ENCODE measurements at regions not wholly inside any gene's neighbourhood (a gene's known extent, or its start where the extent isn't known, plus 50 kb on each side); places are given as distances from the start of the nearest gene placed in this dataset.

- no peak overlapping the region for H3K4me3 Mint-ChIP-seq
- no peaks in the 10 kb centered on the region for H3K9me3 Mint-ChIP-seq
- H3K27me3 Mint-ChIP-seq (ENCODE audit: low read depth), result no peaks in the 10 kb centered on the region
- H3K4me1 Mint-ChIP-seq, result peaks cover 11% of the 10 kb centered on the region
- DNase-seq (ENCODE audit: low spot score), result no peak
- no peak overlapping the region for H3K27ac Mint-ChIP-seq
- POLR2A ChIA-PET, result no interaction called here
- CTCF ChIA-PET, result no interaction called here
- no peaks in the 10 kb centered on the region; the same call in 1 of the 2 replicates for H3K36me3 Mint-ChIP-seq
- no peak for ATAC-seq
- TF ChIP-seq, protein P1, sequence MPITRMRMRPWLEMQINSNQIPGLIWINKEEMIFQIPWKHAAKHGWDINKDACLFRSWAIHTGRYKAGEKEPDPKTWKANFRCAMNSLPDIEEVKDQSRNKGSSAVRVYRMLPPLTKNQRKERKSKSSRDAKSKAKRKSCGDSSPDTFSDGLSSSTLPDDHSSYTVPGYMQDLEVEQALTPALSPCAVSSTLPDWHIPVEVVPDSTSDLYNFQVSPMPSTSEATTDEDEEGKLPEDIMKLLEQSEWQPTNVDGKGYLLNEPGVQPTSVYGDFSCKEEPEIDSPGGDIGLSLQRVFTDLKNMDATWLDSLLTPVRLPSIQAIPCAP (CRISPR knock-in tag; IDR thresholded peaks at IDR 0.05), result no peak
- TF ChIP-seq, protein P2, sequence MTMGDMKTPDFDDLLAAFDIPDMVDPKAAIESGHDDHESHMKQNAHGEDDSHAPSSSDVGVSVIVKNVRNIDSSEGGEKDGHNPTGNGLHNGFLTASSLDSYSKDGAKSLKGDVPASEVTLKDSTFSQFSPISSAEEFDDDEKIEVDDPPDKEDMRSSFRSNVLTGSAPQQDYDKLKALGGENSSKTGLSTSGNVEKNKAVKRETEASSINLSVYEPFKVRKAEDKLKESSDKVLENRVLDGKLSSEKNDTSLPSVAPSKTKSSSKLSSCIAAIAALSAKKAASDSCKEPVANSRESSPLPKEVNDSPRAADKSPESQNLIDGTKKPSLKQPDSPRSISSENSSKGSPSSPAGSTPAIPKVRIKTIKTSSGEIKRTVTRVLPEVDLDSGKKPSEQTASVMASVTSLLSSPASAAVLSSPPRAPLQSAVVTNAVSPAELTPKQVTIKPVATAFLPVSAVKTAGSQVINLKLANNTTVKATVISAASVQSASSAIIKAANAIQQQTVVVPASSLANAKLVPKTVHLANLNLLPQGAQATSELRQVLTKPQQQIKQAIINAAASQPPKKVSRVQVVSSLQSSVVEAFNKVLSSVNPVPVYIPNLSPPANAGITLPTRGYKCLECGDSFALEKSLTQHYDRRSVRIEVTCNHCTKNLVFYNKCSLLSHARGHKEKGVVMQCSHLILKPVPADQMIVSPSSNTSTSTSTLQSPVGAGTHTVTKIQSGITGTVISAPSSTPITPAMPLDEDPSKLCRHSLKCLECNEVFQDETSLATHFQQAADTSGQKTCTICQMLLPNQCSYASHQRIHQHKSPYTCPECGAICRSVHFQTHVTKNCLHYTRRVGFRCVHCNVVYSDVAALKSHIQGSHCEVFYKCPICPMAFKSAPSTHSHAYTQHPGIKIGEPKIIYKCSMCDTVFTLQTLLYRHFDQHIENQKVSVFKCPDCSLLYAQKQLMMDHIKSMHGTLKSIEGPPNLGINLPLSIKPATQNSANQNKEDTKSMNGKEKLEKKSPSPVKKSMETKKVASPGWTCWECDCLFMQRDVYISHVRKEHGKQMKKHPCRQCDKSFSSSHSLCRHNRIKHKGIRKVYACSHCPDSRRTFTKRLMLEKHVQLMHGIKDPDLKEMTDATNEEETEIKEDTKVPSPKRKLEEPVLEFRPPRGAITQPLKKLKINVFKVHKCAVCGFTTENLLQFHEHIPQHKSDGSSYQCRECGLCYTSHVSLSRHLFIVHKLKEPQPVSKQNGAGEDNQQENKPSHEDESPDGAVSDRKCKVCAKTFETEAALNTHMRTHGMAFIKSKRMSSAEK (CRISPR knock-in tag; IDR thresholded peaks at IDR 0.05; ENCODE audit: borderline replicate concordance), result no peak
- TF ChIP-seq TCF7 (CRISPR knock-in tag; IDR thresholded peaks at IDR 0.05; ENCODE audit: low read depth) (no peak), ATF2 (CRISPR knock-in tag; IDR thresholded peaks at IDR 0.05; ENCODE audit: borderline replicate concordance, low read depth) (no peak), CREB1 (CRISPR knock-in tag; IDR thresholded peaks at IDR 0.05) (no peak), ETV6 (CRISPR knock-in tag; IDR thresholded peaks at IDR 0.05) (no peak), KAT7 (CRISPR knock-in tag; IDR thresholded peaks at IDR 0.05; ENCODE audit: borderline replicate concordance) (no peak), E2F1 (CRISPR knock-in tag; IDR thresholded peaks at IDR 0.05) (no peak), NFYB (CRISPR knock-in tag; conservative IDR thresholded peaks at IDR 0.05; ENCODE audit: low read depth) (no peak), NFATC4 (CRISPR knock-in tag; IDR thresholded peaks at IDR 0.05) (no peak), USF2 (CRISPR knock-in tag; IDR thresholded peaks at IDR 0.05) (no peak), E2F4 (CRISPR knock-in tag; IDR thresholded peaks at IDR 0.05; ENCODE audit: borderline replicate concordance, low read depth) (no peak), ZNF281 (CRISPR knock-in tag; IDR thresholded peaks at IDR 0.05) (no peak)
- TF ChIP-seq, protein P3, sequence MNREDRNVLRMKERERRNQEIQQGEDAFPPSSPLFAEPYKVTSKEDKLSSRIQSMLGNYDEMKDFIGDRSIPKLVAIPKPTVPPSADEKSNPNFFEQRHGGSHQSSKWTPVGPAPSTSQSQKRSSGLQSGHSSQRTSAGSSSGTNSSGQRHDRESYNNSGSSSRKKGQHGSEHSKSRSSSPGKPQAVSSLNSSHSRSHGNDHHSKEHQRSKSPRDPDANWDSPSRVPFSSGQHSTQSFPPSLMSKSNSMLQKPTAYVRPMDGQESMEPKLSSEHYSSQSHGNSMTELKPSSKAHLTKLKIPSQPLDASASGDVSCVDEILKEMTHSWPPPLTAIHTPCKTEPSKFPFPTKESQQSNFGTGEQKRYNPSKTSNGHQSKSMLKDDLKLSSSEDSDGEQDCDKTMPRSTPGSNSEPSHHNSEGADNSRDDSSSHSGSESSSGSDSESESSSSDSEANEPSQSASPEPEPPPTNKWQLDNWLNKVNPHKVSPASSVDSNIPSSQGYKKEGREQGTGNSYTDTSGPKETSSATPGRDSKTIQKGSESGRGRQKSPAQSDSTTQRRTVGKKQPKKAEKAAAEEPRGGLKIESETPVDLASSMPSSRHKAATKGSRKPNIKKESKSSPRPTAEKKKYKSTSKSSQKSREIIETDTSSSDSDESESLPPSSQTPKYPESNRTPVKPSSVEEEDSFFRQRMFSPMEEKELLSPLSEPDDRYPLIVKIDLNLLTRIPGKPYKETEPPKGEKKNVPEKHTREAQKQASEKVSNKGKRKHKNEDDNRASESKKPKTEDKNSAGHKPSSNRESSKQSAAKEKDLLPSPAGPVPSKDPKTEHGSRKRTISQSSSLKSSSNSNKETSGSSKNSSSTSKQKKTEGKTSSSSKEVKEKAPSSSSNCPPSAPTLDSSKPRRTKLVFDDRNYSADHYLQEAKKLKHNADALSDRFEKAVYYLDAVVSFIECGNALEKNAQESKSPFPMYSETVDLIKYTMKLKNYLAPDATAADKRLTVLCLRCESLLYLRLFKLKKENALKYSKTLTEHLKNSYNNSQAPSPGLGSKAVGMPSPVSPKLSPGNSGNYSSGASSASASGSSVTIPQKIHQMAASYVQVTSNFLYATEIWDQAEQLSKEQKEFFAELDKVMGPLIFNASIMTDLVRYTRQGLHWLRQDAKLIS (CRISPR knock-in tag; IDR thresholded peaks at IDR 0.05; ENCODE audit: borderline replicate concordance), result no peak
- TF ChIP-seq, protein P4, sequence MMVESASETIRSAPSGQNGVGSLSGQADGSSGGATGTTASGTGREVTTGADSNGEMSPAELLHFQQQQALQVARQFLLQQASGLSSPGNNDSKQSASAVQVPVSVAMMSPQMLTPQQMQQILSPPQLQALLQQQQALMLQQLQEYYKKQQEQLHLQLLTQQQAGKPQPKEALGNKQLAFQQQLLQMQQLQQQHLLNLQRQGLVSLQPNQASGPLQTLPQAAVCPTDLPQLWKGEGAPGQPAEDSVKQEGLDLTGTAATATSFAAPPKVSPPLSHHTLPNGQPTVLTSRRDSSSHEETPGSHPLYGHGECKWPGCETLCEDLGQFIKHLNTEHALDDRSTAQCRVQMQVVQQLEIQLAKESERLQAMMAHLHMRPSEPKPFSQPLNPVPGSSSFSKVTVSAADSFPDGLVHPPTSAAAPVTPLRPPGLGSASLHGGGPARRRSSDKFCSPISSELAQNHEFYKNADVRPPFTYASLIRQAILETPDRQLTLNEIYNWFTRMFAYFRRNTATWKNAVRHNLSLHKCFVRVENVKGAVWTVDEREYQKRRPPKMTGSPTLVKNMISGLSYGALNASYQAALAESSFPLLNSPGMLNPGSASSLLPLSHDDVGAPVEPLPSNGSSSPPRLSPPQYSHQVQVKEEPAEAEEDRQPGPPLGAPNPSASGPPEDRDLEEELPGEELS (CRISPR knock-in tag; IDR thresholded peaks at IDR 0.05), result no peak
- TF ChIP-seq, protein P5, sequence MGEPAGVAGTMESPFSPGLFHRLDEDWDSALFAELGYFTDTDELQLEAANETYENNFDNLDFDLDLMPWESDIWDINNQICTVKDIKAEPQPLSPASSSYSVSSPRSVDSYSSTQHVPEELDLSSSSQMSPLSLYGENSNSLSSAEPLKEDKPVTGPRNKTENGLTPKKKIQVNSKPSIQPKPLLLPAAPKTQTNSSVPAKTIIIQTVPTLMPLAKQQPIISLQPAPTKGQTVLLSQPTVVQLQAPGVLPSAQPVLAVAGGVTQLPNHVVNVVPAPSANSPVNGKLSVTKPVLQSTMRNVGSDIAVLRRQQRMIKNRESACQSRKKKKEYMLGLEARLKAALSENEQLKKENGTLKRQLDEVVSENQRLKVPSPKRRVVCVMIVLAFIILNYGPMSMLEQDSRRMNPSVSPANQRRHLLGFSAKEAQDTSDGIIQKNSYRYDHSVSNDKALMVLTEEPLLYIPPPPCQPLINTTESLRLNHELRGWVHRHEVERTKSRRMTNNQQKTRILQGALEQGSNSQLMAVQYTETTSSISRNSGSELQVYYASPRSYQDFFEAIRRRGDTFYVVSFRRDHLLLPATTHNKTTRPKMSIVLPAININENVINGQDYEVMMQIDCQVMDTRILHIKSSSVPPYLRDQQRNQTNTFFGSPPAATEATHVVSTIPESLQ (CRISPR knock-in tag; IDR thresholded peaks at IDR 0.05), result no peak
These were observed 81.8 kb upstream of the SERTAD2 start for GRCh38 chr2:64735504-64735903.

Measured in WTC11 (cell line).